ENCODE measurements at regions not wholly inside any gene's neighbourhood (a gene's known extent, or its start where the extent isn't known, plus 50 kb on each side); places are given as distances from the start of the nearest gene placed in this dataset.

- Histone ChIP-seq H3K4me2 (ENCODE audit: low read depth, low read length) (peak overlapping the region; percentile 68), H3K36me3 (replicated peaks in 1 of 2; ENCODE audit: control insufficient read depth in 1 of 2, insufficient read depth in 2 of 2, low read length in 2 of 2) (no peaks in the 10 kb centered on the region), H3K9ac (ENCODE audit: insufficient read depth, low read depth, low read length) (peak overlapping the region; percentile 72), H3K27ac (ENCODE audit: extremely low read length, insufficient read depth, low read length) (peak overlapping the region; percentile 95), H3K9me3 (ENCODE audit: low read length) (no peaks in the 10 kb centered on the region; the same call in 1 of the 2 replicates), H4K20me1 (ENCODE audit: insufficient read depth, low read length) (no peaks in the 10 kb centered on the region), H3K4me1 (ENCODE audit: insufficient read depth, low read length) (peaks cover 62% of the 10 kb centered on the region), H3K79me2 (ENCODE audit: insufficient read depth, low read length) (no peaks in the 10 kb centered on the region), H2AFZ (ENCODE audit: low read length) (no peak overlapping the region), H3K4me3 (replicated peaks in 1 of 3; ENCODE audit: insufficient read depth in 1 of 3, low read depth in 2 of 3, low read length in 3 of 3) (peak overlapping the region in 2 of 3 experiments; percentile 10 to 43; a peak in 1 of 6 replicates), H3K27me3 (ENCODE audit: control insufficient read depth in 1 of 2, insufficient read depth in 2 of 2, low read length in 2 of 2) (no peaks in the 10 kb centered on the region)
- FAIRE-seq = peak; percentile 92
- POLR2A ChIA-PET = interaction anchor here (0.7 to 1.8 kb wide), 12 partner anchors 9 to 1055 kb away, joined by 3 to 8 read pairs (median 4); partner anchors contain the start of gene TRIM32
- intact Hi-C loops (cut with micrococcal nuclease; ENCODE audit: unreplicated experiment) = loop anchor here (1.0 to 5.0 kb wide), 4 partner anchors 58 to 743 kb away; partner anchors contain the start of gene TRIM32
- ATAC-seq = peak; percentile 96
- WGBS (ENCODE audit: low lambda C conversion rate) = under 1% methylated on average over 8 of the region's 10 CpGs
- in situ Hi-C loops (cut with HindIII; ENCODE audit: extremely low pct_ligation_motif_present, low pct_unique_long_range_greater_than_20kb) = loop anchor here (10.0 kb wide), 1 partner anchor 620 kb away; no protein-coding TSS in a partner anchor
- no TSS peak for BruUV-seq (replicated peaks)
- CTCF ChIA-PET (ENCODE audit: low intra/inter-chr PET ratio, low total read pairs) = no interaction called here
- peak; percentile 99 for DNase-seq (ENCODE audit: low spot score)
- TF ChIP-seq MTA3 (CRISPR knock-in tag; IDR thresholded peaks at IDR 0.05) = no peak
- TF ChIP-seq ATF7-NPFF (CRISPR knock-in tag; IDR thresholded peaks at IDR 0.05; ENCODE audit: low read depth) = peak; percentile 67; the same call in 1 of the 2 replicates
- TF ChIP-seq ELF3 (CRISPR knock-in tag; IDR thresholded peaks at IDR 0.05) = peak; percentile 2
- no peak for TF ChIP-seq ZFP36 (IDR thresholded peaks at IDR 0.05; ENCODE audit: borderline replicate concordance, low read depth, low read length, partially characterized antibody)
- TF ChIP-seq ZNF101 (CRISPR knock-in tag; IDR thresholded peaks at IDR 0.05; ENCODE audit: borderline replicate concordance, low read depth) = no peak
- TF ChIP-seq ZNF550 (CRISPR knock-in tag; IDR thresholded peaks at IDR 0.05; ENCODE audit: borderline replicate concordance) = no peak
- no peak for TF ChIP-seq ZNF234 (CRISPR knock-in tag; conservative IDR thresholded peaks at IDR 0.05)
- no peak for TF ChIP-seq KLF12 (CRISPR knock-in tag; IDR thresholded peaks at IDR 0.05; ENCODE audit: borderline replicate concordance)
- TF ChIP-seq ZNF790 (CRISPR knock-in tag; IDR thresholded peaks at IDR 0.05; ENCODE audit: borderline replicate concordance) = no peak
- no peak for TF ChIP-seq ZNF720 (CRISPR knock-in tag; IDR thresholded peaks at IDR 0.05)
- TF ChIP-seq FUBP1 (CRISPR knock-in tag; IDR thresholded peaks at IDR 0.05; ENCODE audit: borderline replicate concordance) = no peak
- TF ChIP-seq ZNF343 (CRISPR knock-in tag; IDR thresholded peaks at IDR 0.05) = no peak
- no peak for TF ChIP-seq ZNF768 (CRISPR knock-in tag; IDR thresholded peaks at IDR 0.05)
- no peak for TF ChIP-seq GABPA (IDR thresholded peaks at IDR 0.05; ENCODE audit: low read depth, low read length)
- TF ChIP-seq GABPA (CRISPR knock-in tag; IDR thresholded peaks at IDR 0.05; ENCODE audit: low read depth) = no peak
- peak; percentile 76; the same call in 1 of the 2 replicates for TF ChIP-seq STAT6 (CRISPR knock-in tag; IDR thresholded peaks at IDR 0.05; ENCODE audit: borderline replicate concordance)
- TF ChIP-seq TBL1XR1 (IDR thresholded peaks at IDR 0.05; ENCODE audit: borderline replicate concordance, low read length, partially characterized antibody) = peak; percentile 53
- peak; percentile 94 for TF ChIP-seq BCL6 (CRISPR knock-in tag; IDR thresholded peaks at IDR 0.05)
- no peak for TF ChIP-seq BATF2 (CRISPR knock-in tag; IDR thresholded peaks at IDR 0.05)
- TF ChIP-seq ZSCAN12 (CRISPR knock-in tag; IDR thresholded peaks at IDR 0.05) = no peak
These were observed 209.2 kb upstream of the PAPPA start for GRCh38 chr9:115944166-115944948.
